PC-9 (cell line): ENCODE measurements at regions not wholly inside any gene's neighbourhood (a gene's known extent, or its start where the extent isn't known, plus 50 kb on each side); places are given as distances from the start of the nearest gene placed in this dataset.

Experiments
- CTCF ChIP-seq: fragments of 200-600 bp; sonication (generic); conservative IDR thresholded peaks from 2 replicates; pipeline ENCODE4 v1.6.1; 2017; ENCODE audit warnings: mixed run types, antibody characterized with exemption, mild to moderate bottlenecking, moderate library complexity
- EZH2 ChIP-seq: fragments of 200-600 bp; sonication (generic); IDR thresholded peaks from 2 replicates; pipeline ENCODE4 v1.8.0; 2017; ENCODE audit warnings: antibody characterized with exemption, low read depth

- no peak for TF ChIP-seq CTCF
- TF ChIP-seq EZH2 = no peak
Observed at GRCh38 chr6:133062696-133063306, 178.4 kb upstream of the EYA4 start.
